ENCODE measurements at regions not wholly inside any gene's neighbourhood (a gene's known extent, or its start where the extent isn't known, plus 50 kb on each side); places are given as distances from the start of the nearest gene placed in this dataset.

- TF ChIP-seq CTCF (IDR thresholded peaks at IDR 0.05) (no peak), POLR2A (IDR thresholded peaks at IDR 0.05) (no peak), POLR2AphosphoS5 (IDR thresholded peaks at IDR 0.05) (no peak), EP300 (IDR thresholded peaks at IDR 0.05) (no peak)
Measured at GRCh38 chr7:52095861-52096260, 779.3 kb upstream of the COBL start.

Data from sigmoid colon (tissue), 4 donors.